ENCODE measurements at regions not wholly inside any gene's neighbourhood (a gene's known extent, or its start where the extent isn't known, plus 50 kb on each side); places are given as distances from the start of the nearest gene placed in this dataset.

- peak in 1 of 6 experiments; percentile 5 for TF ChIP-seq CTCF (IDR thresholded peaks at IDR 0.05)
- TF ChIP-seq POLR2A (IDR thresholded peaks at IDR 0.05): no peak
Observed at GRCh38 chr11:128318856-128319474, 268.4 kb downstream of the ETS1 start.
